ENCODE measurements at regions not wholly inside any gene's neighbourhood (a gene's known extent, or its start where the extent isn't known, plus 50 kb on each side); places are given as distances from the start of the nearest gene placed in this dataset.
"Not testable (repeated sequence)": the region's sequence is repeated elsewhere in the genome, so short reads cannot be mapped to it uniquely, and the experiment has no call there.

DNA sequence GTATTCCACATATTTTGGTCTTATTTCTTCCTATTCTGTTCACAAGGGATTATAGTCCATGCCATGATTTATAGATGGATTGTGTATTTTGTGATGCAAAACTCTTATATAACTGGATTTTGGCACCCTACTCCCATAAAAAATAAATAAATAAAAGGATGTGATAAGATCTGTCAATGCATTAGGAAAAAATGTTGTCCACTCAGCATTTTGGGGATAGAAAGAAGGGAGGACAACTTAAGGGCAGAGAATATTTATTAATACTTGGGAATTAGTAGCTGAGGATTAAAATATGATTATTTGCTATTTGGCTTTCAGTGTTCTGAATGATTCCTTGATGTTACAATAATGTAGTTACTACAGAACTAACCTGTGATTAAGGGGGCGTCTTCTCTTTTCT, 682.6 kb downstream of the ZBBX start:
- Histone ChIP-seq H3K27ac (no peak overlapping the region), H3K27me3 (no peaks in the 10 kb centered on the region), H3K4me1 (no peaks in the 10 kb centered on the region), H3K36me3 (no peaks in the 10 kb centered on the region), H3K9me3 (no peaks in the 10 kb centered on the region), H3K4me3 (no peak overlapping the region)
- TF ChIP-seq, protein P1, sequence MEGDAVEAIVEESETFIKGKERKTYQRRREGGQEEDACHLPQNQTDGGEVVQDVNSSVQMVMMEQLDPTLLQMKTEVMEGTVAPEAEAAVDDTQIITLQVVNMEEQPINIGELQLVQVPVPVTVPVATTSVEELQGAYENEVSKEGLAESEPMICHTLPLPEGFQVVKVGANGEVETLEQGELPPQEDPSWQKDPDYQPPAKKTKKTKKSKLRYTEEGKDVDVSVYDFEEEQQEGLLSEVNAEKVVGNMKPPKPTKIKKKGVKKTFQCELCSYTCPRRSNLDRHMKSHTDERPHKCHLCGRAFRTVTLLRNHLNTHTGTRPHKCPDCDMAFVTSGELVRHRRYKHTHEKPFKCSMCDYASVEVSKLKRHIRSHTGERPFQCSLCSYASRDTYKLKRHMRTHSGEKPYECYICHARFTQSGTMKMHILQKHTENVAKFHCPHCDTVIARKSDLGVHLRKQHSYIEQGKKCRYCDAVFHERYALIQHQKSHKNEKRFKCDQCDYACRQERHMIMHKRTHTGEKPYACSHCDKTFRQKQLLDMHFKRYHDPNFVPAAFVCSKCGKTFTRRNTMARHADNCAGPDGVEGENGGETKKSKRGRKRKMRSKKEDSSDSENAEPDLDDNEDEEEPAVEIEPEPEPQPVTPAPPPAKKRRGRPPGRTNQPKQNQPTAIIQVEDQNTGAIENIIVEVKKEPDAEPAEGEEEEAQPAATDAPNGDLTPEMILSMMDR (IDR thresholded peaks at IDR 0.05), result no peak
- intact Hi-C loops (cut with DNase I; ENCODE audit: low total_unique reads), result no loop called here
- DNase-seq, result no peak

DNA sequence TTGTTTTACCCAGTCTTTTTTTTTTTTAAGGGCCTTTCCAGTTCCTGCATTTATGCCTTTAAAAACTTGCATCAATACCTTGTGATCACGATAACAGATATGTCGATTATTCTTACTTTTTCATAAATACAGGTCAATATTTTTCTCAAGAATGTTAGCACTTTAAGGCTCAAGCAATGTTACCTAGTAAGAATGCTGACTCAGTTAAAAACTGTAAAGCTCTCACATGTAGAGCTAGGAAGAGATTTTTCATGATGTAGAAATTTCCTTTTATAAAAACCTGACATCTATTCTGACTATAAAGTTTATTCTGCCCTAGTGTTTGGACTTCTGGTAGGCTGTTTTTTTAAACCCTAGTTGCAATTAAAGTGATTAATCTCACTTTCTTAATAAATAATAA, 684.0 kb downstream of the ZBBX start:
- TF ChIP-seq, protein P1 (IDR thresholded peaks at IDR 0.05), result no peak
- DNase-seq, result no peak
- no peaks in the 10 kb centered on the region for H3K27me3 ChIP-seq
- no peaks in the 10 kb centered on the region for H3K36me3 ChIP-seq
- no peak overlapping the region for H3K4me3 ChIP-seq
- intact Hi-C loops (cut with DNase I; ENCODE audit: low total_unique reads), result no loop called here
- H3K27ac ChIP-seq, result no peak overlapping the region
- H3K9me3 ChIP-seq, result no peaks in the 10 kb centered on the region
- H3K4me1 ChIP-seq, result no peaks in the 10 kb centered on the region

DNA sequence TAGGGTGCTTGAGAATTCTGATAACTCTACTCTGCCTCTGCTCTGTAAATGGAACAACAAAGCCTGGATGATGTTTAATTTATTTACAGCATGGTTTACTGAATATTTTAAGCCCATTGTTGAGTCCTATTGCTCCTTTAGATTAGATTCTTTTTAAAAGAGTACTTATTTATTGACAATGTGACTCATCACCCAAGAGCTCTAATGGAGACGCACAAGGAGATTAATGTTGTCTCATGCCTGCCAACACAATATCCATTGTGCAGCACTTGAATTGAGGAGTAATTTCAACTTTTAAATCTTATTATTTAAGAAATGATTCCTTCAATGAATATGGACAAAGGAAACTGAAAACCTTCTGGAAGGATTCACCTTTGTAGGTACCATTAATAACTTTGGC, 691.4 kb downstream of the ZBBX start:
- Histone ChIP-seq H3K27me3 (no peaks in the 10 kb centered on the region), H3K9me3 (no peaks in the 10 kb centered on the region), H3K4me1 (no peaks in the 10 kb centered on the region), H3K36me3 (no peaks in the 10 kb centered on the region), H3K4me3 (no peak overlapping the region), H3K27ac (no peak overlapping the region)
- intact Hi-C loops (cut with DNase I; ENCODE audit: low total_unique reads), result no loop called here
- TF ChIP-seq, protein P1 (IDR thresholded peaks at IDR 0.05), result no peak
- DNase-seq, result no peak

DNA sequence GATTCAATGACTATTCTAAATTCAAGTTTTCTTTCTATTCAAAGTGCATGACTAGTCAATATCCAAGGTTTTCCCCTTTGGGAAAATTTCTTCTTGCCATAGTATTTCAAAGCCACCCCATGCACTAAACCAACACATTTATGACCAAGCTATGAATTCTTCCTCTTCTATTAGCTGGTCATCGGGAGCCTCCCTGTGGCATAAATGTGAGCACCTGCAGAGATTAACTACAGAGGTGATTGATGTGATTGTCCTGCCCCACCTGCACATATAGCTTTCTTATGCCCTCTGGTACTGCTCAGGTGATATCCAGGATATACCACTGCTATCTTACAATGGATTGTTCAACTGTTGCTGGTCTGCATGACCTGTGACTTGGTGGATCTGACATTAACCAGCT, 694.9 kb downstream of the ZBBX start:
- Histone ChIP-seq H3K27ac (no peak overlapping the region), H3K27me3 (no peaks in the 10 kb centered on the region), H3K4me1 (no peaks in the 10 kb centered on the region), H3K36me3 (no peaks in the 10 kb centered on the region), H3K9me3 (no peaks in the 10 kb centered on the region), H3K4me3 (no peak overlapping the region)
- TF ChIP-seq, protein P1 (IDR thresholded peaks at IDR 0.05), result no peak
- no peak for DNase-seq
- intact Hi-C loops (cut with DNase I; ENCODE audit: low total_unique reads), result no loop called here

DNA sequence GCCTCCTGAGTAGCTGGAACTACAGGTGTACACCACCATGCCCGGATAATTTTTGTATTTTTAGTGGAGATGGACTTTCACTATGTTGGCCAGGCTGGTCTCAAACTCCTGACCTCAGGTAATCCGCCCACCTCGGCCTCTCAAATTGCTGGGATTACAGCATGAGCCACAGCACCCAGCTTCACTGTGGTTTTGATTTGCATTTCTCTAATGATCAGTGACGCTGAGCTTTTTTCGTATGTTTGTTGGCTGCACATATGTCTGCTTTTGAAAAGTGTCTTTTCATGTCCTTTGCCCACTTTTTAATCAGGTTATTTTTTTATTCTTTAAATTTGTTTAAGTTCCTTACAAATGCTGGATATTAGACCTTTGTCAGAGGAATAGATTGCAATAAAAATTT, 696.0 kb downstream of the ZBBX start:
- DNase-seq; H3K27ac ChIP-seq; H3K36me3 ChIP-seq; H3K9me3 ChIP-seq; intact Hi-C loops (cut with DNase I; ENCODE audit: low total_unique reads); H3K27me3 ChIP-seq; H3K4me1 ChIP-seq; H3K4me3 ChIP-seq: not testable (repeated sequence)

DNA sequence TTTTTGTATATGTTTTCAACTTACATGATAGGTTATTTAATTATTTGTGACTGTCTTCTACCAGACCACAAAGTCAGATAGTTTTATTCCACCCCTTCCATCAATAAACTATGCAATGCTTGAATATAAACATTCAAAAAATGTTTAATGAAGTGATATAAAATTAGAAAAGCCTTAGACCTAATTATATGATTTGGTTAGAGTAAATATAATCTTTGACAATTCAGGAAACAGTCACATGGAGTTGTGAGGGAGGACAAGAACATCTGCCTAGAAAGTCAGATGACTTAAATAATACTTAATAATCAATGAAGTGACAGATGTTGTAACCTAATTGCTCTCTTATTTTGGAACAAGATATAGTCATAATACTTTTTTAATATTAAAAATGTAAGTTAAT, 710.3 kb downstream of the ZBBX start:
- Histone ChIP-seq H3K27me3 (no peaks in the 10 kb centered on the region), H3K4me1 (no peaks in the 10 kb centered on the region), H3K9me3 (no peaks in the 10 kb centered on the region), H3K27ac (no peak overlapping the region), H3K4me3 (no peak overlapping the region), H3K36me3 (no peaks in the 10 kb centered on the region)
- no peak for DNase-seq
- TF ChIP-seq, protein P1 (IDR thresholded peaks at IDR 0.05), result no peak
- intact Hi-C loops (cut with DNase I; ENCODE audit: low total_unique reads), result no loop called here

Measured in tibial artery (tissue), 4 donors.